Activated naive CD4-positive, alpha-beta T cell treated with anti-CD3 and anti-CD28 coated beads, Interleukin-2, amount 50 U/mL, for 24 hours (primary cell): ENCODE measurements at regions not wholly inside any gene's neighbourhood (a gene's known extent, or its start where the extent isn't known, plus 50 kb on each side); places are given as distances from the start of the nearest gene placed in this dataset.

ENCODE experiments used
- H3K27ac Mint-ChIP-seq: one replicate; pipeline ENCODE4 v1.8.0; 2021; ENCODE audit warnings: mild to moderate bottlenecking, mixed read lengths
- H3K27me3 Mint-ChIP-seq: one replicate; pipeline ENCODE4 v1.8.0; 2021; ENCODE audit warnings: mixed read lengths
- H3K36me3 Mint-ChIP-seq: one replicate; pipeline ENCODE4 v1.8.0; 2021; ENCODE audit warnings: mixed read lengths
- H3K4me1 Mint-ChIP-seq: one replicate; pipeline ENCODE4 v1.8.0; 2021; ENCODE audit warnings: mixed read lengths
- H3K4me3 Mint-ChIP-seq: one replicate; pipeline ENCODE4 v1.8.0; 2021; ENCODE audit warnings: mild to moderate bottlenecking, mixed read lengths
- H3K9me3 Mint-ChIP-seq: one replicate; pipeline ENCODE4 v1.8.0; 2021; ENCODE audit warnings: mixed read lengths

DNA sequence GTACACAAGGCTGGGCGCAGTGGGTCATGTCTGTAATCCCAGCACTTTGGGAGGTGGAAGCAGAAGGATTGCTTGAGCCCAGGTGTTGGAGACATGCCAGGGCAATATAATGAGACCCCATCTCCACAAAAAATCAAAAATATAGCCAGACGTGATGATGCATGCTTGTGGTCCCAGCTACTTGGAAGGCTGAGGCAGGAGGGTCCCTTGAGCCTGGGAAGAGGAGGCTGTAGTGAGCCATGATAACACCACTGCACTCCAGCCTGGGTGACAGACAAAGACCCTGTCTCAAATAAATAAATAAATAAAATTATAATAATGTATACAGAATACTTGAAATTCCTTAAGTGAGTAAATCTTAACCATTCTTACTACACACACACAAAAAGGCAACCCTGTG lies 127.7 kb downstream of the SPRY2 start:
- H3K27me3 Mint-ChIP-seq = no peaks in the 10 kb centered on the region
- H3K4me1 Mint-ChIP-seq = no peaks in the 10 kb centered on the region
- no peak overlapping the region for H3K4me3 Mint-ChIP-seq
- H3K36me3 Mint-ChIP-seq = no peaks in the 10 kb centered on the region
- H3K9me3 Mint-ChIP-seq = no peaks in the 10 kb centered on the region
- H3K27ac Mint-ChIP-seq = no peak overlapping the region

DNA sequence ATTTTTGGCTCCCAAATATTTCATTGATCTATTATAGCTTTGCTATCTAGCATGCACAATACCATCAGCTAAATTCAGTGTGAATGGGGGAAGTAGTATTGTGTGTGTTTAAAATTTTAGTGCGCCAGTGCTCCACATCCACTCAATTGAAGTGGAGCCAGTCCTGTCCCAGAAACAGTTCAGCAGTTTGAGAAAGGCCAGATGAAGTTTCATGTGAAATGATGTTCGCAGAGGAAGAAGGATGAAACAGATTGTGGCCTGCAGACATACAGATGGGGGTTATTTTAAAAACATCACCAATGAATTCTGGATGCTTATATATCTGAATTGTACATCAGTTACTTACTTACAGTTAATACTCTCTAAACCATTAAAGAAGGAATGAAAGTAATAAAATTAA lies 129.4 kb downstream of the SPRY2 start:
- Mint-ChIP-seq H3K4me3 (no peak overlapping the region), H3K27me3 (peaks cover 2% of the 10 kb centered on the region), H3K4me1 (no peaks in the 10 kb centered on the region), H3K27ac (no peak overlapping the region), H3K9me3 (peaks cover 2% of the 10 kb centered on the region), H3K36me3 (no peaks in the 10 kb centered on the region)

- H3K27me3 Mint-ChIP-seq = peaks cover 4% of the 10 kb centered on the region
- no peaks in the 10 kb centered on the region for H3K4me1 Mint-ChIP-seq
- H3K27ac Mint-ChIP-seq = no peak overlapping the region
- H3K36me3 Mint-ChIP-seq = no peaks in the 10 kb centered on the region
- no peak overlapping the region for H3K4me3 Mint-ChIP-seq
- peaks cover 12% of the 10 kb centered on the region for H3K9me3 Mint-ChIP-seq
These were observed 136.3 kb downstream of the SPRY2 start for GRCh38 chr13:80204642-80205041.

DNA sequence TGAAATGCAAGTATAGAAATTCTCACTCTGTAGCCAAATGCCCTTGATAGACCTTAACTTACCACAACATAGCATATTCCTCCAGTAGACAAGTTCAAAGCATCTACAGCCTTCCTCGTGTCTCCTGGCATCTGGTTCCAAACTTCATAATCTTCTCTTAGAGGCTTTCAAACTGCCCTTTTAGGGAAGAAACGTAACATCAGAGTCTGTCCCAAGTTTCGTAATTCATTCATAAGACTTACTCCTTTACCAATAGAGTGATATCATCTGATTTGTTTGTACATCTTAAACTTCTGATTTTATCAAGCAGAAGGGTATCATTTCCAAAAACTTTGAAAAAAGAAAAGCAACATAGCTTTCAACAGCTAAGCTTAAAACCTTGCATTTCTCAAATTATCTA lies 137.4 kb downstream of the SPRY2 start:
- Mint-ChIP-seq H3K27me3 (peaks cover 4% of the 10 kb centered on the region), H3K36me3 (no peaks in the 10 kb centered on the region), H3K27ac (no peak overlapping the region), H3K9me3 (peaks cover 12% of the 10 kb centered on the region), H3K4me1 (no peaks in the 10 kb centered on the region), H3K4me3 (no peak overlapping the region)

DNA sequence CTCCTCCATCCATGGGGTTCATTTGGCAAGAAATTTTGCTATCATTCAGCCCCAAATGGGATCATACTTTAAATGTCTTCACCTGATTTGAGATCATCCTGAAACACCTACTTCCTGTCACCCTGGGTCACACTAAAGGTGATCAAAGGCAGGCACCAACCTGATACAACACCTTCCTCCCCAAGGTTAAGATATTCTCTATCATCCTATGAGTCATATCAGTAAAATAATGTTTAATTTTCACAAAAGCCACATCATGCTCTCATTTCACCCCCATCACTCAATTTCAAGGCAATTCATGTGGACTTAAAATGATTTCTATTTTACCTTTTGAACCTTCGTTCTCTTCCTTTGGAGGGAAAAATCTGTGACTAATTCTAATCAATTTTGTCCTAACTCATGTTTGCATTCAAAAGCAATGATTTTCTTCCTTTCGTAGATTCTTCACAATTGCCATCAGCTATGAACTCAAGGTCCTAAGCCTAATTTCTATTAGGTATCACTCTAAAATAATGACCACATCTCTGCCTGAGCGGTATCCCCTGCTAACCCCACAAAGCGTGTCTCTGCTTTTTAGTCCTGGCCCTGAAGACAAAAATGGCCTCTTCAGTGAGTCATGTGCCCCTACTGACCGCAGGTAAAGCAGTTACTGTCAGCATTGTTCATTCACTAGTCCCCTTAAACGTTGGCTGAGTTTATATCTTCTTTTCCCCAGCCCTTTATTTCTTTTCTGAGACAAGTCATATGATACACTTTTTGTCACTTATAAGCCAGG lies 139.0 kb downstream of the SPRY2 start:
- Mint-ChIP-seq H3K27me3 (peaks cover 2% of the 10 kb centered on the region), H3K4me3 (no peak overlapping the region), H3K4me1 (no peaks in the 10 kb centered on the region), H3K27ac (no peak overlapping the region), H3K36me3 (no peaks in the 10 kb centered on the region), H3K9me3 (peaks cover 12% of the 10 kb centered on the region)

- H3K36me3 Mint-ChIP-seq = no peaks in the 10 kb centered on the region
- no peak overlapping the region for H3K4me3 Mint-ChIP-seq
- peaks cover 2% of the 10 kb centered on the region for H3K27me3 Mint-ChIP-seq
- H3K4me1 Mint-ChIP-seq = no peaks in the 10 kb centered on the region
- H3K27ac Mint-ChIP-seq = no peak overlapping the region
- H3K9me3 Mint-ChIP-seq = peaks cover 8% of the 10 kb centered on the region
These were observed 141.2 kb downstream of the SPRY2 start for GRCh38 chr13:80199585-80200292.

DNA sequence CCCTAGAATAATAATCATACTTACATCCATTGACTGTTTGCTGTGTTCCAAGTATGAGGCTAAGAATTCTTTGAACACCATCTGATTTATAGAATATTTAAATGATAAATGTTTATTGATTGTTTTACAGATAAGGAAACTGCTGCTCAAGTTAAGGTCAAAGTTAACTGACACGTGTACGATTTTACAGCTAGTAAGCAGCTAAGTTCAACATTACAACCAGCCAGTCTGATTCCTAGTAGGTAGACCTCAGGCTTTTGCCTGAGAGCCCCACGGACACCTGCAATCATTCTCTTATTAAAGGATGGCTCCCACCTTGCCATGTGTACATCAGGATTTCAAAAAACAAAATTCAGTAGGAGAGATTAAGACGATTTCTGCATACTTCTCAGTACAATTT lies 141.9 kb downstream of the SPRY2 start:
- Mint-ChIP-seq H3K27ac (no peak overlapping the region), H3K9me3 (peaks cover 8% of the 10 kb centered on the region), H3K4me1 (no peaks in the 10 kb centered on the region), H3K4me3 (no peak overlapping the region), H3K36me3 (no peaks in the 10 kb centered on the region), H3K27me3 (peaks cover 2% of the 10 kb centered on the region)

- Mint-ChIP-seq H3K4me1 (no peaks in the 10 kb centered on the region), H3K27ac (no peak overlapping the region)
These were observed 144.2 kb downstream of the SPRY2 start for GRCh38 chr13:80196756-80197155.

GRCh38 chr13:80195649-80196048 lies 145.3 kb downstream of the SPRY2 start:
- Mint-ChIP-seq H3K9me3 (no peaks in the 10 kb centered on the region), H3K27ac (no peak overlapping the region), H3K4me3 (no peak overlapping the region), H3K36me3 (no peaks in the 10 kb centered on the region), H3K27me3 (no peaks in the 10 kb centered on the region), H3K4me1 (no peaks in the 10 kb centered on the region)

More at GRCh38 chr13:80196756-80197155, 144.2 kb downstream of the SPRY2 start:
- Mint-ChIP-seq H3K9me3 (peaks cover 4% of the 10 kb centered on the region), H3K27me3 (no peaks in the 10 kb centered on the region), H3K4me3 (no peak overlapping the region), H3K36me3 (no peaks in the 10 kb centered on the region)

DNA sequence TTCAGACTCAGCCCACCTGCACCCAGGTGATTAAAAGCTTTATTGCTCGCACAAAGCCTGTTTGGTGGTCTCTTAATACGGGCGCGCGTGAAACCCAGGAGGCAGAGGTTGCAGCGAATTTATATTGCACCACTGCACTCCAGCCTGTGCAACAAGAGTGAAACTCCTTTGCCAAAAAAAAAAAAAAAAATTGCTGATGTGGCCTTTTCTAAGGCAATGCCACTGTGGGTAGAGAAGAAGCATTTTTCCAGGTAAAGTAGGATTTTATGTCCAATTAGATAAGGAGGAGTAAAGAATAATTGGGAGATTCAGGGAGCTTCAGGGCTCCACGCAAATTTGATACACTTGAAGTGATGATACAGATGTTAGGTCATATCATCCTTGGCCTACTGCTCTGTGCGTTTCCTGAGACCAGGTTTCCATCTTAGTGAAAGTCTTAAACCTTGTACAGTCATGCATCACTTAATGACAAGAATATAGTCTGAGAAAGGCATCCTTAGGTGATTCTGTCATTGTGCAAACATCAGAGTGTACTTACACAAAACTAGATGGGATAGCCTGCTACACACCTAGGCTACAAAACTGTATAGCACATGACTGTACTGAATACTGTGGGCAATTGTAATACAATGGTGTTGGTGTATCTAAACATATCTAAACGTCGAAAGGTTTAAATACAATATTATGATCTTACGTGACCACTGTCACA lies 150.9 kb downstream of the SPRY2 start:
- H3K36me3 Mint-ChIP-seq = no peaks in the 10 kb centered on the region
- no peaks in the 10 kb centered on the region for H3K27me3 Mint-ChIP-seq
- H3K4me1 Mint-ChIP-seq = no peaks in the 10 kb centered on the region
- no peaks in the 10 kb centered on the region for H3K9me3 Mint-ChIP-seq
- H3K27ac Mint-ChIP-seq = no peak overlapping the region
- no peak overlapping the region for H3K4me3 Mint-ChIP-seq

- no peak overlapping the region for H3K4me3 Mint-ChIP-seq
- H3K4me1 Mint-ChIP-seq = no peaks in the 10 kb centered on the region
- no peak overlapping the region for H3K27ac Mint-ChIP-seq
- no peaks in the 10 kb centered on the region for H3K9me3 Mint-ChIP-seq
- H3K27me3 Mint-ChIP-seq = no peaks in the 10 kb centered on the region
- no peaks in the 10 kb centered on the region for H3K36me3 Mint-ChIP-seq
These were observed 160.1 kb downstream of the SPRY2 start for GRCh38 chr13:80180740-80181355.

- H3K4me3 Mint-ChIP-seq = no peak overlapping the region
These were observed 163.6 kb downstream of the SPRY2 start for GRCh38 chr13:80177327-80177726.

GRCh38 chr13:80173224-80173623 lies 167.7 kb downstream of the SPRY2 start:
- no peaks in the 10 kb centered on the region for H3K4me1 Mint-ChIP-seq
- peaks cover 2% of the 10 kb centered on the region for H3K27me3 Mint-ChIP-seq
- no peaks in the 10 kb centered on the region for H3K36me3 Mint-ChIP-seq
- no peak overlapping the region for H3K4me3 Mint-ChIP-seq
- no peak overlapping the region for H3K27ac Mint-ChIP-seq
- H3K9me3 Mint-ChIP-seq = no peaks in the 10 kb centered on the region

More at GRCh38 chr13:80177327-80177726, 163.6 kb downstream of the SPRY2 start:
- H3K36me3 Mint-ChIP-seq = no peaks in the 10 kb centered on the region
- no peaks in the 10 kb centered on the region for H3K4me1 Mint-ChIP-seq
- H3K27me3 Mint-ChIP-seq = no peaks in the 10 kb centered on the region
- no peaks in the 10 kb centered on the region for H3K9me3 Mint-ChIP-seq
- no peak overlapping the region for H3K27ac Mint-ChIP-seq

DNA sequence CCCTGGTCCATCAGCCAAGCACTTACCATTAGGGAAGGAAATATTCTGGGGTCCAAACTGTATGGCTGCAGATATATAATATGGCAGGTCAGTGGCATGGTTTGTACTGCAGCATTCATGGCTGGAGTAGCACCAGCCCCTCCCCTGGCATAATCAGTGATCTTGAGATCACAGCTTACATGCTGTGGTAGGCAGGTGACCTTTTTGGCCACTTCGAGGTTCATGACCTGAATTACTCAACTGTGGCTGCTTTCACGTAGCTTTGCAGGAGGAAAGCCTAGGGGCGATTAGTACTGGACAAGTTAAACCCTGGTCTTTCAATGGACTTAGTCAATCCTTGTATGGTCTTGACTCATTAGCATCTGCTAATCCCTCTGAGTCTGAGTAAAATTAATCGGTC lies 169.8 kb downstream of the SPRY2 start:
- Mint-ChIP-seq H3K9me3 (no peaks in the 10 kb centered on the region), H3K27me3 (peaks cover 2% of the 10 kb centered on the region), H3K36me3 (no peaks in the 10 kb centered on the region), H3K27ac (no peak overlapping the region), H3K4me3 (no peak overlapping the region), H3K4me1 (no peaks in the 10 kb centered on the region)

- no peak overlapping the region for H3K27ac Mint-ChIP-seq
- no peaks in the 10 kb centered on the region for H3K36me3 Mint-ChIP-seq
- peaks cover 2% of the 10 kb centered on the region for H3K27me3 Mint-ChIP-seq
- no peaks in the 10 kb centered on the region for H3K4me1 Mint-ChIP-seq
- H3K9me3 Mint-ChIP-seq = no peaks in the 10 kb centered on the region
- no peak overlapping the region for H3K4me3 Mint-ChIP-seq
These were observed 172.7 kb downstream of the SPRY2 start for GRCh38 chr13:80168089-80168850.
